K562 (cell line): ENCODE measurements at regions not wholly inside any gene's neighbourhood (a gene's known extent, or its start where the extent isn't known, plus 50 kb on each side); places are given as distances from the start of the nearest gene placed in this dataset.

Experiments
- ATAC-seq: fragments of 200-7000 bp; cut with Tn5 transposase; 3 replicates; pipeline ENCODE4 v1.9.1; 2020; ENCODE audit warnings: moderate library complexity
- BruUV-seq: library from RNA; stranded (reverse); fragments of 400-500 nt; replicated peaks from 2 replicates; lab custom pipeline; 2021; lab: Mats Ljungman, UMichigan
- CTCF ChIA-PET: fragments of 300-600 bp; formaldehyde crosslinking; extraction: SDS; loops from one replicate; lab custom pipeline; 2021; ENCODE audit warnings: low intra/inter-chr PET ratio; lab: Yijun Ruan, JAX
- POLR2A ChIA-PET: fragments of 300-600, 350-650 bp; sonication (Branson Sonifier 250); formaldehyde crosslinking; extraction: SDS; loops from one replicate; lab custom pipeline; 2021; ENCODE audit warnings: antibody characterized with exemption, inconsistent platforms; lab: Yijun Ruan, JAX
- DNase-seq, 4 experiments: peaks; one replicate each; pipeline versions ENCODE4 v3.0.0 to v3.0.0-alpha.2; 2011 to 2018; ENCODE audit warnings: low spot score in 3 of 4, mixed read lengths in 3 of 4; ENCODE audit errors: extremely low read depth in 1 of 4
- FAIRE-seq: peaks from 2 replicates; lab custom pipeline; 2011; peaks lifted over from hg19 to GRCh38; lab: Jason Lieb, UNC
- H2AFZ ChIP-seq: 2 replicates; pipeline ENCODE4 v1.6.0; 2011; ENCODE audit warnings: low read depth, low read length, control low read depth, inconsistent platforms
- H3K27ac ChIP-seq: fragments of 200-600 bp; 3 replicates; pipeline ENCODE4 v1.8.0; 2011; ENCODE audit warnings: low read depth, mild to moderate bottlenecking, control low read depth, inconsistent platforms, low read length, moderate library complexity, mixed read lengths; ENCODE audit errors: extremely low read depth
- H3K27me3 ChIP-seq, 2 experiments: fragments of 300-600 bp in 1 of 2; 2 replicates in 1 of 2; 3 replicates in 1 of 2; pipeline versions ENCODE4 v1.6.0 to v1.8.0; 2011; ENCODE audit warnings: inconsistent platforms in 2 of 2, low read length in 2 of 2, mild to moderate bottlenecking in 1 of 2, mixed read lengths in 1 of 2, moderate library complexity in 1 of 2; ENCODE audit not compliant: control insufficient read depth in 2 of 2, insufficient read depth in 2 of 2
- H3K36me3 ChIP-seq: fragments of 300-600 bp; 3 replicates; pipeline ENCODE4 v1.8.0; 2011; ENCODE audit warnings: mild to moderate bottlenecking, low read length, inconsistent platforms; ENCODE audit not compliant: control insufficient read depth, insufficient read depth
- H3K4me1 ChIP-seq, 2 experiments: fragments of 200-600 bp in 1 of 2; replicated peaks in 1 of 2; 2 replicates in 1 of 2; 3 replicates in 1 of 2; pipeline versions ENCODE4 v1.5.1 to v1.8.0; 2011; ENCODE audit warnings: inconsistent platforms in 2 of 2, low read length in 2 of 2, mild to moderate bottlenecking in 1 of 2, mixed read lengths in 1 of 2, moderate library complexity in 1 of 2; ENCODE audit not compliant: control insufficient read depth in 2 of 2, insufficient read depth in 2 of 2
- H3K4me2 ChIP-seq: 2 replicates; pipeline ENCODE4 v1.6.1; 2011; ENCODE audit warnings: low read length, control low read depth, inconsistent platforms, mixed read lengths; ENCODE audit not compliant: insufficient read depth
- H3K4me3 ChIP-seq: fragments of 200-600 bp; sonication (generic), shearing (Covaris generic); 2 replicates; pipeline ENCODE4 v1.5.1; 2016; ENCODE audit warnings: control low read depth, inconsistent platforms
- H3K79me2 ChIP-seq: fragments of 200-600 bp; 3 replicates; pipeline ENCODE4 v1.8.0; 2011; ENCODE audit warnings: low read length, inconsistent platforms; ENCODE audit not compliant: control insufficient read depth, insufficient read depth
- H3K9ac ChIP-seq, 2 experiments: 2 replicates each; pipeline versions ENCODE4 v1.6.0 to v1.6.1; 2011; ENCODE audit warnings: low read depth in 2 of 2, low read length in 2 of 2, control low read depth in 1 of 2, inconsistent platforms in 1 of 2, mild to moderate bottlenecking in 1 of 2, mixed read lengths in 1 of 2; ENCODE audit not compliant: insufficient read depth in 1 of 2
- H3K9me1 ChIP-seq: one replicate; pipeline ENCODE4 v1.6.0; 2011; ENCODE audit warnings: inconsistent platforms, mild to moderate bottlenecking, low read length, moderate library complexity; ENCODE audit not compliant: control insufficient read depth, insufficient read depth
- H3K9me3 ChIP-seq: replicated peaks from 2 replicates; pipeline ENCODE4 v1.5.1; 2011; ENCODE audit warnings: low read depth, low read length, inconsistent platforms; ENCODE audit not compliant: control insufficient read depth, insufficient read depth
- H4K20me1 ChIP-seq: replicated peaks from 2 replicates; pipeline ENCODE4 v1.6.1; 2011; ENCODE audit warnings: low read length, inconsistent platforms, mixed read lengths; ENCODE audit not compliant: control insufficient read depth, insufficient read depth
- DDX20 ChIP-seq: fragments of 450-650 bp; IDR thresholded peaks from 2 replicates; pipeline ENCODE4 v1.6.1; 2016; ENCODE audit warnings: missing genetic modification characterization, low read depth, mild to moderate bottlenecking, missing compliant biosample characterization, moderate library complexity
- MYNN ChIP-seq, 2 experiments: sonication (generic); formaldehyde crosslinking in 1 of 2; IDR thresholded peaks; 2 replicates each; pipeline versions ENCODE4 v1.5.0 to v1.6.1; 2016 to 2020; ENCODE audit warnings: antibody characterized with exemption in 1 of 2, missing genetic modification reagents in 1 of 2
- NR1H2 ChIP-seq: sonication (generic); formaldehyde crosslinking; IDR thresholded peaks from 2 replicates; pipeline ENCODE4 v1.4.0; 2020; ENCODE audit warnings: mild to moderate bottlenecking, missing genetic modification reagents
- PYGO2 ChIP-seq: fragments of 450-650 bp; IDR thresholded peaks from 2 replicates; pipeline ENCODE4 v1.6.1; 2016; ENCODE audit warnings: mild to moderate bottlenecking, missing genetic modification characterization, moderate library complexity, missing compliant biosample characterization
- SAFB ChIP-seq: fragments of 200-400 bp; formaldehyde crosslinking; IDR thresholded peaks from 2 replicates; pipeline ENCODE4 v1.6.1; 2017; ENCODE audit warnings: low read depth, low read length, borderline replicate concordance
- ZNF134 ChIP-seq: fragments of 250-450 bp; sonication (Bioruptor Pico); conservative IDR thresholded peaks from 2 replicates; pipeline ENCODE4 v1.4.0; 2020
- ZNF263 ChIP-seq: sonication (generic); formaldehyde crosslinking; IDR thresholded peaks from 2 replicates; pipeline ENCODE4 v1.8.0; 2022; ENCODE audit warnings: mild to moderate bottlenecking, missing genetic modification reagents, borderline replicate concordance
- ZNF316 ChIP-seq: fragments of 450-650 bp; IDR thresholded peaks from 2 replicates; pipeline ENCODE4 v1.6.1; 2016
- ZNF384 ChIP-seq: IDR thresholded peaks from 2 replicates; pipeline ENCODE4 v1.6.1; 2012; ENCODE audit warnings: low read depth, low read length, improper control_type of control experiment
- ZNF707 ChIP-seq: fragments of 250-450 bp; sonication (Bioruptor Pico); conservative IDR thresholded peaks from 2 replicates; pipeline ENCODE4 v1.8.0; 2022; ENCODE audit warnings: inconsistent platforms, mild to moderate bottlenecking, moderate library complexity
- WGBS: fragments of 100-300 bp; shearing (Covaris generic); methylation state at CpG from one replicate; pipeline ENCODE4 v1.1.6; 2016; ENCODE audit warnings: low coverage, mixed read lengths; ENCODE audit not compliant: insufficient coverage; ENCODE audit errors: missing lambda C conversion rate; 5-methylcytosine and 5-hydroxymethylcytosine counted together
- in situ Hi-C: fragments of 300-500 bp; cut with MboI; formaldehyde crosslinking; loops from 4 replicates; pipeline ENCODE4 v1.15.0; 2018; ENCODE audit warnings: inconsistent platforms, mixed read lengths
- intact Hi-C: fragments of 100-400 bp; cut with micrococcal nuclease; formaldehyde crosslinking; loops from 2 replicates; pipeline ENCODE4 v1.14.2; 2022
- TF ChIP-seq, protein P1 (sequence below): fragments of 200-600 bp; sonication (generic); IDR thresholded peaks from one replicate; pipeline ENCODE4 v1.6.1; 2012; ENCODE audit warnings: mild to moderate bottlenecking, low read depth, low read length, inconsistent platforms
- TF ChIP-seq, protein P2 (sequence below): sonication (generic); formaldehyde crosslinking; IDR thresholded peaks from 2 replicates; pipeline ENCODE4 v1.8.1; 2023; ENCODE audit warnings: mild to moderate bottlenecking, missing genetic modification reagents

DNA sequence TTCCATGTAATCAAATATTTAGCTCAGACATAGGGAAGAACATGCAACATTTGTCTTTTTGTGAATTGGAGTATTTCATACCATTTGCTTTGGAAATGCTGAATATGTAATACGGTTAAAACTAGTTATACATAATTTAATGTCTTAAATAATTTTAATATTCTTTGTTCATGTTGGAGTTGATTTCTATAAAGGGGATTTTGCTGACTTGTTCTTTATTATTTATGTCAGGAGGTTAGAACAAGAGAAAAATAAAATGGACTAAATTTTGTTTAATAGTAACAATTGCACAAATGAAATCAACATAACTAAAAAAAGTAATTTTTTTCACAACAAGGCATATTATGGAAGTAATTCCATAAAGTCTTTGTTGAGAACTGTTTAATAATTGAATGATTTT, 170.0 kb upstream of the CDH18 start:
- BruUV-seq: no TSS peak
- no peak overlapping the region for H3K9ac ChIP-seq
- CTCF ChIA-PET: no interaction called here
- H3K27ac ChIP-seq: no peak overlapping the region
- DNase-seq: no peak
- no peak overlapping the region for H3K4me2 ChIP-seq
- H3K9me1 ChIP-seq: no peaks in the 10 kb centered on the region
- no peaks in the 10 kb centered on the region for H3K4me1 ChIP-seq
- FAIRE-seq: no peak
- no peaks in the 10 kb centered on the region for H4K20me1 ChIP-seq
- H3K4me3 ChIP-seq: no peak overlapping the region
- no peaks in the 10 kb centered on the region for H3K36me3 ChIP-seq
- no peaks in the 10 kb centered on the region; the same call in none of the 2 replicates for H3K9me3 ChIP-seq
- intact Hi-C loops (no loop called here), in situ Hi-C loops (no loop called here)
- POLR2A ChIA-PET: no interaction called here
- H3K79me2 ChIP-seq: no peaks in the 10 kb centered on the region
- 0% methylated on average over 1 of the region's 1 CpG for WGBS
- no peaks in the 10 kb centered on the region for H3K27me3 ChIP-seq
- ATAC-seq: no peak
- no peak overlapping the region for H2AFZ ChIP-seq
- TF ChIP-seq MYNN (IDR thresholded peaks at IDR 0.05) (no peak), MYNN (CRISPR knock-in tag; IDR thresholded peaks at IDR 0.05) (no peak), DDX20 (tag) (no peak), ZNF707 (CRISPR knock-in tag) (no peak), ZNF384 (no peak), ZNF134 (no peak), ZNF263 (CRISPR knock-in tag) (no peak), PYGO2 (no peak), SAFB (no peak), NR1H2 (CRISPR knock-in tag) (no peak), ZNF316 (peak; percentile 56)
- TF ChIP-seq, protein P1, sequence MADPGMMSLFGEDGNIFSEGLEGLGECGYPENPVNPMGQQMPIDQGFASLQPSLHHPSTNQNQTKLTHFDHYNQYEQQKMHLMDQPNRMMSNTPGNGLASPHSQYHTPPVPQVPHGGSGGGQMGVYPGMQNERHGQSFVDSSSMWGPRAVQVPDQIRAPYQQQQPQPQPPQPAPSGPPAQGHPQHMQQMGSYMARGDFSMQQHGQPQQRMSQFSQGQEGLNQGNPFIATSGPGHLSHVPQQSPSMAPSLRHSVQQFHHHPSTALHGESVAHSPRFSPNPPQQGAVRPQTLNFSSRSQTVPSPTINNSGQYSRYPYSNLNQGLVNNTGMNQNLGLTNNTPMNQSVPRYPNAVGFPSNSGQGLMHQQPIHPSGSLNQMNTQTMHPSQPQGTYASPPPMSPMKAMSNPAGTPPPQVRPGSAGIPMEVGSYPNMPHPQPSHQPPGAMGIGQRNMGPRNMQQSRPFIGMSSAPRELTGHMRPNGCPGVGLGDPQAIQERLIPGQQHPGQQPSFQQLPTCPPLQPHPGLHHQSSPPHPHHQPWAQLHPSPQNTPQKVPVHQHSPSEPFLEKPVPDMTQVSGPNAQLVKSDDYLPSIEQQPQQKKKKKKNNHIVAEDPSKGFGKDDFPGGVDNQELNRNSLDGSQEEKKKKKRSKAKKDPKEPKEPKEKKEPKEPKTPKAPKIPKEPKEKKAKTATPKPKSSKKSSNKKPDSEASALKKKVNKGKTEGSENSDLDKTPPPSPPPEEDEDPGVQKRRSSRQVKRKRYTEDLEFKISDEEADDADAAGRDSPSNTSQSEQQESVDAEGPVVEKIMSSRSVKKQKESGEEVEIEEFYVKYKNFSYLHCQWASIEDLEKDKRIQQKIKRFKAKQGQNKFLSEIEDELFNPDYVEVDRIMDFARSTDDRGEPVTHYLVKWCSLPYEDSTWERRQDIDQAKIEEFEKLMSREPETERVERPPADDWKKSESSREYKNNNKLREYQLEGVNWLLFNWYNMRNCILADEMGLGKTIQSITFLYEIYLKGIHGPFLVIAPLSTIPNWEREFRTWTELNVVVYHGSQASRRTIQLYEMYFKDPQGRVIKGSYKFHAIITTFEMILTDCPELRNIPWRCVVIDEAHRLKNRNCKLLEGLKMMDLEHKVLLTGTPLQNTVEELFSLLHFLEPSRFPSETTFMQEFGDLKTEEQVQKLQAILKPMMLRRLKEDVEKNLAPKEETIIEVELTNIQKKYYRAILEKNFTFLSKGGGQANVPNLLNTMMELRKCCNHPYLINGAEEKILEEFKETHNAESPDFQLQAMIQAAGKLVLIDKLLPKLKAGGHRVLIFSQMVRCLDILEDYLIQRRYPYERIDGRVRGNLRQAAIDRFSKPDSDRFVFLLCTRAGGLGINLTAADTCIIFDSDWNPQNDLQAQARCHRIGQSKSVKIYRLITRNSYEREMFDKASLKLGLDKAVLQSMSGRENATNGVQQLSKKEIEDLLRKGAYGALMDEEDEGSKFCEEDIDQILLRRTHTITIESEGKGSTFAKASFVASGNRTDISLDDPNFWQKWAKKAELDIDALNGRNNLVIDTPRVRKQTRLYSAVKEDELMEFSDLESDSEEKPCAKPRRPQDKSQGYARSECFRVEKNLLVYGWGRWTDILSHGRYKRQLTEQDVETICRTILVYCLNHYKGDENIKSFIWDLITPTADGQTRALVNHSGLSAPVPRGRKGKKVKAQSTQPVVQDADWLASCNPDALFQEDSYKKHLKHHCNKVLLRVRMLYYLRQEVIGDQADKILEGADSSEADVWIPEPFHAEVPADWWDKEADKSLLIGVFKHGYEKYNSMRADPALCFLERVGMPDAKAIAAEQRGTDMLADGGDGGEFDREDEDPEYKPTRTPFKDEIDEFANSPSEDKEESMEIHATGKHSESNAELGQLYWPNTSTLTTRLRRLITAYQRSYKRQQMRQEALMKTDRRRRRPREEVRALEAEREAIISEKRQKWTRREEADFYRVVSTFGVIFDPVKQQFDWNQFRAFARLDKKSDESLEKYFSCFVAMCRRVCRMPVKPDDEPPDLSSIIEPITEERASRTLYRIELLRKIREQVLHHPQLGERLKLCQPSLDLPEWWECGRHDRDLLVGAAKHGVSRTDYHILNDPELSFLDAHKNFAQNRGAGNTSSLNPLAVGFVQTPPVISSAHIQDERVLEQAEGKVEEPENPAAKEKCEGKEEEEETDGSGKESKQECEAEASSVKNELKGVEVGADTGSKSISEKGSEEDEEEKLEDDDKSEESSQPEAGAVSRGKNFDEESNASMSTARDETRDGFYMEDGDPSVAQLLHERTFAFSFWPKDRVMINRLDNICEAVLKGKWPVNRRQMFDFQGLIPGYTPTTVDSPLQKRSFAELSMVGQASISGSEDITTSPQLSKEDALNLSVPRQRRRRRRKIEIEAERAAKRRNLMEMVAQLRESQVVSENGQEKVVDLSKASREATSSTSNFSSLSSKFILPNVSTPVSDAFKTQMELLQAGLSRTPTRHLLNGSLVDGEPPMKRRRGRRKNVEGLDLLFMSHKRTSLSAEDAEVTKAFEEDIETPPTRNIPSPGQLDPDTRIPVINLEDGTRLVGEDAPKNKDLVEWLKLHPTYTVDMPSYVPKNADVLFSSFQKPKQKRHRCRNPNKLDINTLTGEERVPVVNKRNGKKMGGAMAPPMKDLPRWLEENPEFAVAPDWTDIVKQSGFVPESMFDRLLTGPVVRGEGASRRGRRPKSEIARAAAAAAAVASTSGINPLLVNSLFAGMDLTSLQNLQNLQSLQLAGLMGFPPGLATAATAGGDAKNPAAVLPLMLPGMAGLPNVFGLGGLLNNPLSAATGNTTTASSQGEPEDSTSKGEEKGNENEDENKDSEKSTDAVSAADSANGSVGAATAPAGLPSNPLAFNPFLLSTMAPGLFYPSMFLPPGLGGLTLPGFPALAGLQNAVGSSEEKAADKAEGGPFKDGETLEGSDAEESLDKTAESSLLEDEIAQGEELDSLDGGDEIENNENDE: no peak
- TF ChIP-seq, protein P2, sequence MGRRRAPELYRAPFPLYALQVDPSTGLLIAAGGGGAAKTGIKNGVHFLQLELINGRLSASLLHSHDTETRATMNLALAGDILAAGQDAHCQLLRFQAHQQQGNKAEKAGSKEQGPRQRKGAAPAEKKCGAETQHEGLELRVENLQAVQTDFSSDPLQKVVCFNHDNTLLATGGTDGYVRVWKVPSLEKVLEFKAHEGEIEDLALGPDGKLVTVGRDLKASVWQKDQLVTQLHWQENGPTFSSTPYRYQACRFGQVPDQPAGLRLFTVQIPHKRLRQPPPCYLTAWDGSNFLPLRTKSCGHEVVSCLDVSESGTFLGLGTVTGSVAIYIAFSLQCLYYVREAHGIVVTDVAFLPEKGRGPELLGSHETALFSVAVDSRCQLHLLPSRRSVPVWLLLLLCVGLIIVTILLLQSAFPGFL (CRISPR knock-in tag): no peak
